ENCODE measurements at regions not wholly inside any gene's neighbourhood (a gene's known extent, or its start where the extent isn't known, plus 50 kb on each side); places are given as distances from the start of the nearest gene placed in this dataset.

DNA sequence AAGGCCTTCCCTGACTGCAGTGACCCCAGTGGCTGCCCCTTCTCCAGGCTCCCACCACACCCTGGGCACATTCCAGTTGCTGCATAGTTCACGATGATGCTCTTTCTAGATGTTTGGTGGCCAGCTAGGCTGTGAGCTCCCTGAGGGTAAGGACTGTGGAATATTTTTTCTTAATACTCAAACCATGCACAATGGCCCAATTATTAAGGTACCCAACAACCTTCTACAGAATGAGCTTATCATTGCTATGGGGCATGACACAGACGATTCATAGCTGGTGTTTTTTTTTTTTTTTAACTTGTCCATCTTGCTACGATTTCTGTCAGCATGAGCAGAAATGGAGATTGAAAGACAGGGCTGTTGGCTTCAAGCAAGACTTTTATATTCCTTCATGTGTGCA lies 68.9 kb upstream of the CLDN14 start:
- H3K27me3 ChIP-seq (ENCODE audit: low read depth): peaks cover 12% of the 10 kb centered on the region

DNA sequence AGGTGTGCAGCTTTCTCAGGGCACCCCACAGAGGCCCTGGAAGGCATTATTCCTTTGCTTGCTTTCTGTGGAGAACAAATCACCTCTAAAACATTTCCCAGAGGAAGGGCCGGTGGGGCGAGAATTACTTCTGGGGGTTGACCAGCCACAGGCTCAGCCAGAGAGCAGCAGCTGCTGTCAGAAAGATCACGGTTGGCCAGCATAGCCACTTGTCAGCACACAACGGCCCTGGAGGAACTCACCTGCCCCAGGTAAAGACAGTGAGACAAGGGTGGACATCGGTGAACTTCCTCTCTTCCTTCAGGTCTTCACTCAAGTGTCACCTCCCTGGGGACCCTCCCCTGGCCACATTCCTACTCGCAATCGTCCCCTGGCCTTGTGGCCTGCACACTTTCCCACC lies 69.5 kb upstream of the CLDN14 start:
- DNase-seq (ENCODE audit: low spot score in 2 of 2): no peak
- in situ Hi-C loops (cut with MboI; ENCODE audit: low sequenced_read_pairs): no loop called here
- Histone ChIP-seq H3K27me3 (ENCODE audit: low read depth) (peaks cover 12% of the 10 kb centered on the region), H3K9me3 (no peaks in the 10 kb centered on the region), H3K36me3 (replicated peaks) (no peaks in the 10 kb centered on the region), H3K4me3 (no peak overlapping the region), H3K4me1 (no peaks in the 10 kb centered on the region)

More for the DNA sequence above, 68.9 kb upstream of the CLDN14 start:
- Histone ChIP-seq H3K36me3 (replicated peaks) (no peaks in the 10 kb centered on the region), H3K9me3 (no peaks in the 10 kb centered on the region), H3K4me1 (no peaks in the 10 kb centered on the region), H3K4me3 (no peak overlapping the region)
- DNase-seq (ENCODE audit: low spot score in 2 of 2): no peak
- in situ Hi-C loops (cut with MboI; ENCODE audit: low sequenced_read_pairs): no loop called here

- no peak for DNase-seq (ENCODE audit: low spot score in 2 of 2)
- in situ Hi-C loops (cut with MboI; ENCODE audit: low sequenced_read_pairs): loop anchor here (10.0 kb wide), 1 partner anchor 56 kb away; no protein-coding TSS in a partner anchor
- Histone ChIP-seq H3K9me3 (no peaks in the 10 kb centered on the region), H3K4me3 (no peak overlapping the region), H3K36me3 (replicated peaks) (no peaks in the 10 kb centered on the region), H3K4me1 (no peaks in the 10 kb centered on the region), H3K27me3 (ENCODE audit: low read depth) (peaks cover 8% of the 10 kb centered on the region; the same call in 1 of the 2 replicates)
Observed at GRCh38 chr21:36550761-36551160, 70.8 kb upstream of the CLDN14 start.

DNA sequence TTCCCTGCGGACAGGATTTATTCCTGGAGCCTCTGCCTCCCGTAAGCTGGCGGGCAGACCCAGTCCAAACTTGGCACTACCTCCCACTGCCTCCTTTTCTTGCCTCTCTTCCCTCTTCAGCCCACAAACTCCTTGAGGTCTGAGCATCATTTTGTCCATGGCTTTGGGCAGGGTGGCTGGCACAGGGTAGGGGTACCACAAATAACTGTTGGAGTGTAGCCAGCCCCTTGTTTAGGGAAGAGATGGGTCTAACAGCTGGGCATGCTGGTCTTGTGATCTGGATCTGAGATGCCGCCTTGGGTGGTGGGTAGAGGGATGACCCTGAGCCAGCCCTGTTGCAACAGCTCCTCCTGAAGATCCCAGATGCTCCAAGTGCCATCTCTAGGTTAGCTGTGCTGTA lies 71.4 kb upstream of the CLDN14 start:
- H3K4me3 ChIP-seq: no peak overlapping the region
- in situ Hi-C loops (cut with MboI; ENCODE audit: low sequenced_read_pairs): loop anchor here (10.0 kb wide), 1 partner anchor 57 kb away; no protein-coding TSS in a partner anchor
- DNase-seq (ENCODE audit: low spot score in 2 of 2): no peak
- H3K27me3 ChIP-seq (ENCODE audit: low read depth): peaks cover 8% of the 10 kb centered on the region; the same call in 1 of the 2 replicates
- no peaks in the 10 kb centered on the region for H3K4me1 ChIP-seq
- no peaks in the 10 kb centered on the region for H3K9me3 ChIP-seq
- H3K36me3 ChIP-seq (replicated peaks): no peaks in the 10 kb centered on the region

DNA sequence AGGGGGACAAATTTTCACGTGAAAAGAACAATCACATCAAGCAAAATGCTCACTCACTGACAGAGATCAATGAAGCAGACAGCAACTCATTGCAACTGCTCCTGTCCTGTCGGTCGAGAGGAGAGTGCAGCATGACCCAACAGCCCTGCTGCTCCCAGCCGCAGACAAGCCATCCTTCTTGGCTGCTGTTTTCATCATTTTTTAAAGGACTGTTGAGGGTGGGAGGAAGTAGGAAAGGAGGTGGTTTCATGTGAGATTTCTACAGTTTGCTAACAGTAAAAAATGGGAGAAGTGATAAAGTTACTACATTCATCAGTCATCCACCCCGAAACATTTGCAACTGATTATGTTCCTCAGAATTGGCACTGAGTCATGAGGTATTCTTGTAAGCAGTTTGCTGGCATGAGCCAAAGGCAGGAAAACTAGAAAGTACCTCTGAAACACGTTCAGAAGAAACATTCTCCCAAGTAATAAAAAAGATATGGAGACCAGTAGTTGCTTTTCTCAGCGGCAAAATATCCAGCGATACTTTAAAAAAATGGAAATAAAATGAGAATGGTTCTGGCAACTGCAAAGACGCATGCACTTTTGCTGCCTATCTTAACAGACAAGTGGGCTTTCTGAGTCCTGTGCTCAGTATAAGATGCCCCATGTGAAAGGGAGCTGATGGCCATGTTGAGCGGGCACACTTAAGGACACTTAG lies 72.0 kb upstream of the CLDN14 start:
- no peaks in the 10 kb centered on the region for H3K9me3 ChIP-seq
- H3K27me3 ChIP-seq (ENCODE audit: low read depth): peaks cover 4% of the 10 kb centered on the region; the same call in 1 of the 2 replicates
- in situ Hi-C loops (cut with MboI; ENCODE audit: low sequenced_read_pairs): loop anchor here (10.0 kb wide), 1 partner anchor 57 kb away; no protein-coding TSS in a partner anchor
- DNase-seq (ENCODE audit: low spot score in 2 of 2): no peak
- H3K4me3 ChIP-seq: no peak overlapping the region
- H3K4me1 ChIP-seq: no peaks in the 10 kb centered on the region
- no peaks in the 10 kb centered on the region for H3K36me3 ChIP-seq (replicated peaks)

DNA sequence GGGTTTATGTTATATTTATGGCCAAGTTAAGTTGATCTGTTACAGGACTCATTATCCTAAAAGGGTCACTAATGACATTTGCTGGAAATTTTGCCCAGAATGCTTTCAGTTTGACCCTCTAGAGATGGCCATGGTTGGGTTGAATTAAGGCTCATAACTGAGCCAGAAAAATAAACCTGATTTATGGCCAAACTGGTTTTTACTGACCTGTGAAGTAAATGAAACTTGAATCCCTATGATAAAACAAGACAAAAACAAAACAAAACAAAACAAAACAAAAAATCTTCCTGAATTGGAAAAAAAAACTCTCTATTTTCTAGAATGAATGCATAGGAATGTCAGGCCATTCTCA lies 72.5 kb upstream of the CLDN14 start:
- Histone ChIP-seq H3K4me3 (no peak overlapping the region), H3K27me3 (ENCODE audit: low read depth) (no peaks in the 10 kb centered on the region), H3K36me3 (replicated peaks) (no peaks in the 10 kb centered on the region), H3K4me1 (no peaks in the 10 kb centered on the region), H3K9me3 (no peaks in the 10 kb centered on the region)
- DNase-seq (ENCODE audit: low spot score in 2 of 2): no peak
- in situ Hi-C loops (cut with MboI; ENCODE audit: low sequenced_read_pairs): loop anchor here (10.0 kb wide), 1 partner anchor 58 kb away; no protein-coding TSS in a partner anchor

GRCh38 chr21:36553406-36553805 lies 73.5 kb upstream of the CLDN14 start:
- Histone ChIP-seq H3K4me3 (no peak overlapping the region), H3K27me3 (ENCODE audit: low read depth) (no peaks in the 10 kb centered on the region), H3K9me3 (no peaks in the 10 kb centered on the region), H3K36me3 (replicated peaks) (no peaks in the 10 kb centered on the region), H3K4me1 (no peaks in the 10 kb centered on the region)
- DNase-seq (ENCODE audit: low spot score in 2 of 2): no peak
- in situ Hi-C loops (cut with MboI; ENCODE audit: low sequenced_read_pairs): loop anchor here (10.0 kb wide), 1 partner anchor 59 kb away; no protein-coding TSS in a partner anchor

GRCh38 chr21:36554411-36555157 lies 74.7 kb upstream of the CLDN14 start:
- Histone ChIP-seq H3K4me1 (no peaks in the 10 kb centered on the region), H3K36me3 (replicated peaks) (no peaks in the 10 kb centered on the region), H3K4me3 (no peak overlapping the region), H3K27me3 (ENCODE audit: low read depth) (no peaks in the 10 kb centered on the region), H3K9me3 (no peaks in the 10 kb centered on the region)
- DNase-seq (ENCODE audit: low spot score in 2 of 2): no peak
- in situ Hi-C loops (cut with MboI; ENCODE audit: low sequenced_read_pairs): loop anchor here (10.0 kb wide), 1 partner anchor 60 kb away; no protein-coding TSS in a partner anchor

DNA sequence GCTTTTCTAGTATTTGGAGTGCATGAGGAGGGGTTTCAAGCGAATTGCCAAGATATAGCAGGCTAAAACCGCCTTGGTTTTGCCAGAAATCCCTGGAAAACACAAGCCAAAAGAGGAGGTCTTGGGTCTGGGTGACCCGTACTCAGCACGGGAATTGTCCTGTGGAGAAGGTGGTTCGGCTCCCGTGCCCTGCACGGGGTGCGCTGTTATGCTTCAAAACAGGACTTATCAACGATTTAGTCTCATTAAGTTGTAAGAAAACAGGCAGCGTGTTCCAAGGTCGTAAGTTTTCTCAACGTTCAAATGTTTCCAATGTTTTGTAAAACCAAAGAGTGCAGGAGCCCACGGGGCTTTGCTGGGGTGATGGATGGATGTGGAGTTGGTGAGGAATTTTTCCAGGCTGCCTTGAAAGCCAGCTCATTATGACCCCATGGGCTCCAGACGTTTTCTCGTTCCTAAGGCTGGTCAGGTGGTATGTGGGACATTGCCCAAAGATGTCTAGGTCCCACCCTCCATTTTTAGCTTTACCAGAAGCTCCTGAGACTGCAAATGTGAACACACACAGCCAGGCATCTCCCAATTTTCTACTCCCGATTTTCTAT lies 75.4 kb upstream of the CLDN14 start:
- no peak overlapping the region for H3K4me3 ChIP-seq
- DNase-seq (ENCODE audit: low spot score in 2 of 2): no peak

DNA sequence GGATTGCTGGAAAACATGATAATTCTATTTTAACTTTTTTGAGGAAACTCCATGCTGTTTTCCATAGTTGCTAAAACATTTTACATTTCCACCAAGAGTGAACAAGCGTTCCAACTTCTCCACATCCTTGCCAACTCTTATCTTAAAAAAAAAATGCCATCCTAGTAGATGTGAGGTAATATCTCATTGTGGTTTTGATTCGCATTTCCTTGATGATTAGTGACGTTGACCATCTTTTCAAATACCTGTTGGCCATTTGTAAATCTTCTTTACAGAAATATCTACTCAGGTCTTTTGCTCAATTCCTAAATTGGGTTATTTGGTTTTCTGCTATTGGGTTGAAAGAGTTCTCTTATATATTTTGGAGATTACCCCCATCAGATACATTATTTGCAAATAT lies 77.4 kb upstream of the CLDN14 start:
- no peaks in the 10 kb centered on the region for H3K36me3 ChIP-seq (replicated peaks)
- no peak overlapping the region for H3K4me3 ChIP-seq
- no peak for DNase-seq (ENCODE audit: low spot score in 2 of 2)
- H3K9me3 ChIP-seq: no peaks in the 10 kb centered on the region
- in situ Hi-C loops (cut with MboI; ENCODE audit: low sequenced_read_pairs): loop anchor here (10.0 kb wide), 1 partner anchor 63 kb away; no protein-coding TSS in a partner anchor
- no peaks in the 10 kb centered on the region for H3K4me1 ChIP-seq
- 0 out of 2 replicates have a peak, but pooled peaks cover 2% of the 10 kb centered on the region for H3K27me3 ChIP-seq (ENCODE audit: low read depth)

More for the DNA sequence above, 75.4 kb upstream of the CLDN14 start:
- in situ Hi-C loops (cut with MboI; ENCODE audit: low sequenced_read_pairs): loop anchor here (10.0 kb wide), 1 partner anchor 60 kb away; no protein-coding TSS in a partner anchor
- Histone ChIP-seq H3K9me3 (no peaks in the 10 kb centered on the region), H3K27me3 (ENCODE audit: low read depth) (0 out of 2 replicates have a peak, but pooled peaks cover under 1% of the 10 kb centered on the region), H3K36me3 (replicated peaks) (no peaks in the 10 kb centered on the region), H3K4me1 (no peaks in the 10 kb centered on the region)

DNA sequence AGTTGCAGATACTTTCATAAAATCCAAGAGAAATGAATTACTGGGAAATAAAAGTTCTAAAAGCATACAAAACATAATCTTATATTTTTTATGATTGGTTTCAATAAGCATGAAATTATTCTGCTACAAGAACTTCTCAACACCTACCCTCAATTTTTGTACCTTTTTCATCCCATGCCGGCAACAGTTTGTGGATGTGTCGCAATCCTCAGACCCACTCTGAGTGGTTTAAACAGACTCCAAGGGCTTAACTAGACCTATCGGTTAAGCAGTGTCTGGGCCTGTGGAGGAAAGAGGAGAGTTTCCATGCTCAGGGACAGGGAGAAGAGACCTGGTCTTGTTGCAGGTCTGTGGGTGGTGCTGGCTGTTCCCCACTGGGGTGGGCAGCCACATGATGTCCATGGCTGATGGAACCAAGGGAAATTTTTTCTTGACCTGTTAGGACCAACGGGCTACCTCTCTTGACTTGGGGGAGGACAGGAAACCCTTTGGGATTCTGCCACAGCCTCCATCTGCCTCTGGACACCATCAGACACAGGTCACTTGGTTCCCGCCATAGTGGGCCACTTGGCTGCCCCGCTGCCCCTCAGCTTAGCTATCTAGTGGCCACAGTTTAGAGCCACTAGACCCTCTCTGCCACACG lies 81.1 kb upstream of the CLDN14 start:
- in situ Hi-C loops (cut with MboI; ENCODE audit: low sequenced_read_pairs): no loop called here
- H3K9me3 ChIP-seq: no peaks in the 10 kb centered on the region
- DNase-seq (ENCODE audit: low spot score in 2 of 2): no peak
- H3K27me3 ChIP-seq (ENCODE audit: low read depth): 0 out of 2 replicates have a peak, but pooled peaks cover 2% of the 10 kb centered on the region
- H3K4me1 ChIP-seq: no peaks in the 10 kb centered on the region
- no peaks in the 10 kb centered on the region for H3K36me3 ChIP-seq (replicated peaks)
- H3K4me3 ChIP-seq: no peak overlapping the region

- no peaks in the 10 kb centered on the region for H3K9me3 ChIP-seq
- no peaks in the 10 kb centered on the region for H3K4me1 ChIP-seq
- 0 out of 2 replicates have a peak, but pooled peaks cover 2% of the 10 kb centered on the region for H3K27me3 ChIP-seq (ENCODE audit: low read depth)
- no peaks in the 10 kb centered on the region for H3K36me3 ChIP-seq (replicated peaks)
- no peak overlapping the region for H3K4me3 ChIP-seq
- no peak for DNase-seq (ENCODE audit: low spot score in 2 of 2)
- in situ Hi-C loops (cut with MboI; ENCODE audit: low sequenced_read_pairs): no loop called here
Observed at GRCh38 chr21:36563341-36563926, 83.5 kb upstream of the CLDN14 start.

DNA sequence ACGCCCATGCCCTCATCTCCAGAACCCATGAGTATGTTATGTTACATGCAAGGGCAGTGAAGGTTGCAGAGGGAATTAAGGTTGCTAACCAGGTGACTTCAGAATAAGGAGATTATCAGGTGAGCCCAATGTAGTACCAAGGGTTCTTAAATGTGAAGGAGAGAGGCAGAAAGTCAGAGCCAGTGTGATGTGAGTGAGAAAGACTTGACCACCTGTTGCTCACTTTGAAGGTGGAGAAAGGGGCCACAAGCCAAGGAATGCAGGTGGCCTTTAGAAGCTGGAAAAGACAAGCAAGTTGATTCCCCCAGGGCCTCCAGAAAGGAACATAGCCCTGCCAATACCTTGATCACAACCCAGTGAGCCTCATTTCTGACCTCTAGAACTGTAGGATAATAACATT lies 84.7 kb upstream of the CLDN14 start:
- H3K4me3 ChIP-seq: no peak overlapping the region
- H3K27me3 ChIP-seq (ENCODE audit: low read depth): 0 out of 2 replicates have a peak, but pooled peaks cover 2% of the 10 kb centered on the region
- no peak for DNase-seq (ENCODE audit: low spot score in 2 of 2)
- in situ Hi-C loops (cut with MboI; ENCODE audit: low sequenced_read_pairs): no loop called here
- no peaks in the 10 kb centered on the region for H3K36me3 ChIP-seq (replicated peaks)
- H3K4me1 ChIP-seq: no peaks in the 10 kb centered on the region
- no peaks in the 10 kb centered on the region; the same call in 1 of the 2 replicates for H3K9me3 ChIP-seq
